ENCODE measurements at regions not wholly inside any gene's neighbourhood (a gene's known extent, or its start where the extent isn't known, plus 50 kb on each side); places are given as distances from the start of the nearest gene placed in this dataset.

GRCh38 chr7:131272086-131272485, 55.6 kb upstream of the MKLN1 start:
- Mint-ChIP-seq H3K4me3 (no peak overlapping the region), H3K36me3 (ENCODE audit: low read depth) (no peaks in the 10 kb centered on the region), H3K27ac (no peak overlapping the region), H3K4me1 (no peaks in the 10 kb centered on the region), H3K27me3 (no peaks in the 10 kb centered on the region)
- DNase-seq (no peak), ATAC-seq (no peak)
- no peaks in the 10 kb centered on the region for H3K9me3 ChIP-seq (ENCODE audit: control insufficient read depth, low read length, poor library complexity, severe bottlenecking)

DNA sequence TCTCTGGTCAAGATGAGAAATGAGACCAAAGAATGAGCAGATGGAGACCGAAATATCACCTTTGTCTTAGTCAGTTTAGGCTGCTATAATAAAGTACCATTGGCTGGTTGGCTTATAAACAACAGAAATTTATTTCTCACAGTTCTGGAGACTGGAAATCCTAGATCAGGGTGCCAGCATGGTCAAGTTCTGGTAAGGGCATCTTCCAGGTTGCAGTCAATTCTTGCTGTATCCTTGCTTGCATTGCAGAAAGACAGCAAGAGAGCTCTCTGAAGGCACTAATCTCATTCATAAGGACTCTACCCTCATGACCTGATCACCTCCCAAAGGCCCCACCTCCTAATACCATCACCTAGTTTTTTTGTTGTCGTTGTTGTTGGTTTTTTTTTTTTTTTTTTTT, 52.7 kb upstream of the MKLN1 start:
- no peaks in the 10 kb centered on the region for H3K9me3 ChIP-seq (ENCODE audit: control insufficient read depth, low read length, poor library complexity, severe bottlenecking)
- Mint-ChIP-seq H3K36me3 (ENCODE audit: low read depth) (no peaks in the 10 kb centered on the region), H3K27ac (no peak overlapping the region), H3K27me3 (no peaks in the 10 kb centered on the region), H3K4me3 (no peak overlapping the region), H3K4me1 (no peaks in the 10 kb centered on the region)
- DNase-seq (no peak), ATAC-seq (no peak)

DNA sequence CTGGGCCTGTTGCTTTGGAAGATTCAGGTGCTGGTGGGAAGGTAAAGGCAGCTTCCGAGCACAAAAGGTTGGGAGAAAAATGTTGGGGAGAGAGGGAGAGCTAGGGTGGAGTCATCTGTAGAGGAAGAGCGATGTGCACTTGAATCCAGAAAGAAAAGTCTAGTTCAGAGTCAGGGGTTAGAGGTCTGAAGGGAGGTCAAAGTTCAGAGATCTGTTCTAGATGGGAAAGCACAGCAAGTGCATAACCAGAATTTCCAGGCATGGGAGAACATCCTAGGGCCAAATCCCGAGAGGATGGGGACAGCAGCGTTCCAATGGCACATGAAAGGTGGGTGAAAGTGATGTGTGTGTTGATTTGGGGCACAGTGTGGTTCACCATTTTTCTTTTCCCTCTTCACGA, 51.5 kb upstream of the MKLN1 start:
- no peaks in the 10 kb centered on the region for H3K4me1 Mint-ChIP-seq
- no peaks in the 10 kb centered on the region for H3K9me3 ChIP-seq (ENCODE audit: control insufficient read depth, low read length, poor library complexity, severe bottlenecking)
- DNase-seq (no peak), ATAC-seq (no peak)
- H3K27me3 Mint-ChIP-seq = no peaks in the 10 kb centered on the region
- no peaks in the 10 kb centered on the region for H3K36me3 Mint-ChIP-seq (ENCODE audit: low read depth)
- H3K4me3 Mint-ChIP-seq = no peak overlapping the region
- no peak overlapping the region for H3K27ac Mint-ChIP-seq

GRCh38 chr7:131276748-131277147, 50.9 kb upstream of the MKLN1 start:
- Mint-ChIP-seq H3K4me1 (no peaks in the 10 kb centered on the region), H3K27me3 (no peaks in the 10 kb centered on the region), H3K36me3 (ENCODE audit: low read depth) (no peaks in the 10 kb centered on the region), H3K4me3 (no peak overlapping the region), H3K27ac (no peak overlapping the region)
- no peak for DNase-seq
- no peak for ATAC-seq
- H3K9me3 ChIP-seq (ENCODE audit: control insufficient read depth, low read length, poor library complexity, severe bottlenecking) = no peaks in the 10 kb centered on the region
